Right lobe of liver (tissue), 6 donors: ENCODE measurements at regions not wholly inside any gene's neighbourhood (a gene's known extent, or its start where the extent isn't known, plus 50 kb on each side); places are given as distances from the start of the nearest gene placed in this dataset.
"Not testable (repeated sequence)": the region's sequence is repeated elsewhere in the genome, so short reads cannot be mapped to it uniquely, and the experiment has no call there.

Source experiments
- ATAC-seq, 4 donors: fragments of 200-7000 bp; cut with Tn5 transposase; one replicate each; pipeline ENCODE4 v1.9.1; 2020; ENCODE audit warnings: mild to moderate bottlenecking in 4 of 4, moderate library complexity in 4 of 4
- DNase-seq, 3 donors: peaks; one replicate each; pipeline ENCODE4 v3.0.0-alpha.2; 2020
- H3K27ac ChIP-seq, 3 donors: fragments of 200-600 bp; one replicate each; pipeline ENCODE4 v1.8.0; 2022
- H3K27me3 ChIP-seq, 2 donors: fragments of 200-600 bp; one replicate each; pipeline ENCODE4 v1.8.0; 2022
- H3K36me3 ChIP-seq, 4 donors: fragments of 200-600 bp; sonication (generic) in 1 of 4; one replicate each; pipeline versions ENCODE4 v1.5.1 to v1.8.0; 2017 to 2022; ENCODE audit warnings: control low read depth in 1 of 4
- H3K4me1 ChIP-seq, 4 donors: fragments of 200-600 bp; sonication (generic) in 1 of 4; one replicate each; pipeline versions ENCODE4 v1.5.1 to v1.8.0; 2017 to 2022; ENCODE audit warnings: control low read depth in 1 of 4
- H3K4me3 ChIP-seq, 3 donors: fragments of 200-600 bp; one replicate each; pipeline ENCODE4 v1.8.0; 2022
- H3K9me3 ChIP-seq, 4 donors: fragments of 200-600 bp; sonication (generic) in 1 of 4; one replicate each; pipeline versions ENCODE4 v1.5.1 to v1.8.0; 2017 to 2022; ENCODE audit warnings: control low read depth in 1 of 4
- POLR2A ChIP-seq: fragments of 450-650 bp; IDR thresholded peaks from one replicate; pipeline ENCODE4 v1.6.1; 2017; ENCODE audit warnings: antibody characterized with exemption, mild to moderate bottlenecking
- whole genome bisulfite sequencing: methylation state at CpG from one replicate; pipeline ENCODE4 v1.1.6; 2018; ENCODE audit warnings: low coverage, low lambda C conversion rate; ENCODE audit not compliant: insufficient coverage; ENCODE audit errors: missing lambda C conversion rate; 5-methylcytosine and 5-hydroxymethylcytosine counted together
- intact Hi-C, 2 donors: fragments of 100-400 bp; cut with DNase I; formaldehyde crosslinking; loops; one replicate each; pipeline versions ENCODE4 v1.11.2 to v1.14.1; 2022
- TF ChIP-seq, protein P1 (sequence below), 4 donors: fragments of 200-600 bp in 3 of 4; fragments of 450-650 bp in 1 of 4; IDR thresholded peaks; one replicate each; pipeline versions ENCODE4 v1.5.1 to v1.8.0; 2016 to 2022; ENCODE audit warnings: antibody characterized with exemption in 4 of 4, mild to moderate bottlenecking in 2 of 4
- donor health status: DM: no; HTN: yes; CAD: no.
- donor health status: DM: no; HTN: no; CAD: no.
- donor health status: DM: no; HTN: no; CAD: no.
- donor health status: DM: no; HTN: yes; CAD: no.
- donor health status: DM: no; HTN: yes; CAD: no.

DNA sequence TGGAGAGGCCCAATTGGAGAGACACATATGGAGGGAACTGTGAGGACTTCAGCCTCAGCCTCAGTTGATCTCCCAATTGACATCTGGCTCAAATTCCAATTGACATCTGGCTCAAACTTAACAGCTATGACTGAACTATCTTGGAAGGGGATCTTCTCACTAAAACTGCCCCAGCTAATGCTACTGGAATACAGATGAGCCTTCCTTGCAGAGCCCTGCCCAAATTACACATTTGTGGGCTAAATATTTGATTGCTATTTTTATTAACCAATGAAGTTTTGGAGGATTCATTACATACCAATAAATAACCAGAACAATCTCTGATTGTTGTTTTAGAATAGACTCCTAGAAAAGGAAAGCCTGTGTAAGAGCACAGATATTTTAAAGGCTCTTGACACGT, 189.0 kb upstream of the THUMPD2 start:
- H3K4me3 ChIP-seq: no peak overlapping the region
- ATAC-seq (no peak), DNase-seq (no peak)
- H3K36me3 ChIP-seq: no peaks in the 10 kb centered on the region
- TF ChIP-seq POLR2A: no peak
- TF ChIP-seq, protein P1, sequence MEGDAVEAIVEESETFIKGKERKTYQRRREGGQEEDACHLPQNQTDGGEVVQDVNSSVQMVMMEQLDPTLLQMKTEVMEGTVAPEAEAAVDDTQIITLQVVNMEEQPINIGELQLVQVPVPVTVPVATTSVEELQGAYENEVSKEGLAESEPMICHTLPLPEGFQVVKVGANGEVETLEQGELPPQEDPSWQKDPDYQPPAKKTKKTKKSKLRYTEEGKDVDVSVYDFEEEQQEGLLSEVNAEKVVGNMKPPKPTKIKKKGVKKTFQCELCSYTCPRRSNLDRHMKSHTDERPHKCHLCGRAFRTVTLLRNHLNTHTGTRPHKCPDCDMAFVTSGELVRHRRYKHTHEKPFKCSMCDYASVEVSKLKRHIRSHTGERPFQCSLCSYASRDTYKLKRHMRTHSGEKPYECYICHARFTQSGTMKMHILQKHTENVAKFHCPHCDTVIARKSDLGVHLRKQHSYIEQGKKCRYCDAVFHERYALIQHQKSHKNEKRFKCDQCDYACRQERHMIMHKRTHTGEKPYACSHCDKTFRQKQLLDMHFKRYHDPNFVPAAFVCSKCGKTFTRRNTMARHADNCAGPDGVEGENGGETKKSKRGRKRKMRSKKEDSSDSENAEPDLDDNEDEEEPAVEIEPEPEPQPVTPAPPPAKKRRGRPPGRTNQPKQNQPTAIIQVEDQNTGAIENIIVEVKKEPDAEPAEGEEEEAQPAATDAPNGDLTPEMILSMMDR (IDR thresholded peaks at IDR 0.05): no peak
- WGBS: 9% methylated on average over 1 of the region's 1 CpG
- no peak overlapping the region for H3K27ac ChIP-seq
- no peaks in the 10 kb centered on the region for H3K9me3 ChIP-seq
- no peaks in the 10 kb centered on the region for H3K27me3 ChIP-seq
- no peaks in the 10 kb centered on the region for H3K4me1 ChIP-seq
- intact Hi-C loops: no loop called here

DNA sequence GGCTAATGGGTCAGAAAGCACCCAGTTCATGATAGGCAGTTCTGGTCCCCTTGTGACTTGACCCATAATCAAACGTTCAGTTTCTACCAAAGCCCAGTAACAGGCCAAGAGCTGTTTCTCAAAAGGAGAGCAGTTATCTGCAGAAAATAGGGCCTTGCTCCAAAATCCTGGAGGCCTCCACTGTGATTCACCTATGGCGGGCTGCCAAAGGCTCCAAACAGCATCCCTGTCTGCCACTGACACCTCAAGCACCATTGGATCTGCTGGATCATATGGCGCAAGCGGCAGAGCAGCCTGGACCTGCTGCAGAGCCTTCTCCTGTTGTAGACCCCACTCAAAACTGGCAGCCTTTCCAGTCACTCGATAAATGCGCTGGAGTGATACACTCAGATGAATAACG, 181.6 kb upstream of the THUMPD2 start:
- H3K36me3 ChIP-seq, H3K27me3 ChIP-seq, H3K9me3 ChIP-seq, H3K27ac ChIP-seq, H3K4me3 ChIP-seq, intact Hi-C loops, DNase-seq, ATAC-seq, H3K4me1 ChIP-seq: not testable (repeated sequence)
- WGBS: 50% methylated on average over 5 of the region's 7 CpGs

DNA sequence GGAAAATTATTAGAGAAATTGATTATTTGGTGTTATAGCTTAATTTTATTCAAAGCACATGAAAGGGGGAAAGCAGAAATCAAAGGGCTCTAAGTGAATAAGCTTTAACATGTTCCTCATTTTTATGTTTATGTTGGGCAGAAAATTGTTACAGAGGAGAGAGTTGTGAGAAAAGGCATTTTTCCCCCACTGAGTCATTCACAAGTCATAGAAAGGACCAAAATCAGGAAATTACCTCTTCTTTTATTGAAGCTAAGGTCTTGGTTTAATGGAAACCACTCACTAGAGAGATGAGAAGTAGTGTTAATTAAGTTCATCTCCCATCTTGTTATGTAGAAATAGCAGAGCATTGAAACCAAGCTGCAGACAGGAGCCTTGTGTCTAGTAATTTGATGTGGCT, 175.3 kb upstream of the THUMPD2 start:
- intact Hi-C loops: no loop called here
- Histone ChIP-seq H3K9me3 (no peaks in the 10 kb centered on the region), H3K27me3 (no peaks in the 10 kb centered on the region), H3K36me3 (no peaks in the 10 kb centered on the region), H3K4me1 (no peaks in the 10 kb centered on the region), H3K27ac (no peak overlapping the region), H3K4me3 (no peak overlapping the region)
- ATAC-seq (no peak), DNase-seq (no peak)
- TF ChIP-seq, protein P1 (IDR thresholded peaks at IDR 0.05): no peak
- TF ChIP-seq POLR2A: no peak

DNA sequence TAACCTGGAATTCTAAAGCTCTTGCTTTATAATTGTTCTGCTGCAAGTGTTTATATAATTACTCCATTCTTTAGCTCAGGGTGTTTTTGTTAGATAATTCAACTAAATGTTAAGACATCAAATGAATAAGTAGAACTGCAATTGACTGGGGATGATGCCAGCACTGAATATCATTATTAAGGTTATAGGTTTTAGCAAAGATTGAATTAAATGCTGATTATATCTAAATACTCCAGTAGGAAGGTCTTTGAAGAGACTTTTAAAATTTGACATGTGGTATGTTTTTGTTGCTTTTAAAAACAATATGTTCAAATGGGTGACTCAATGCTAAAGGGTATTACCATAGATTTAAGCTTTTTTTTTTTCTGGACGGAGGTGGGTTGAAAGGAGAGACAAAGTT, 170.1 kb upstream of the THUMPD2 start:
- no peaks in the 10 kb centered on the region for H3K27me3 ChIP-seq
- no peaks in the 10 kb centered on the region for H3K9me3 ChIP-seq
- no peak overlapping the region for H3K4me3 ChIP-seq
- no peak for TF ChIP-seq POLR2A
- TF ChIP-seq, protein P1 (IDR thresholded peaks at IDR 0.05): no peak
- no peak for ATAC-seq
- intact Hi-C loops: no loop called here
- no peaks in the 10 kb centered on the region for H3K36me3 ChIP-seq
- no peaks in the 10 kb centered on the region for H3K4me1 ChIP-seq
- WGBS: 59% methylated on average over 1 of the region's 1 CpG
- H3K27ac ChIP-seq: no peak overlapping the region
- DNase-seq: no peak

DNA sequence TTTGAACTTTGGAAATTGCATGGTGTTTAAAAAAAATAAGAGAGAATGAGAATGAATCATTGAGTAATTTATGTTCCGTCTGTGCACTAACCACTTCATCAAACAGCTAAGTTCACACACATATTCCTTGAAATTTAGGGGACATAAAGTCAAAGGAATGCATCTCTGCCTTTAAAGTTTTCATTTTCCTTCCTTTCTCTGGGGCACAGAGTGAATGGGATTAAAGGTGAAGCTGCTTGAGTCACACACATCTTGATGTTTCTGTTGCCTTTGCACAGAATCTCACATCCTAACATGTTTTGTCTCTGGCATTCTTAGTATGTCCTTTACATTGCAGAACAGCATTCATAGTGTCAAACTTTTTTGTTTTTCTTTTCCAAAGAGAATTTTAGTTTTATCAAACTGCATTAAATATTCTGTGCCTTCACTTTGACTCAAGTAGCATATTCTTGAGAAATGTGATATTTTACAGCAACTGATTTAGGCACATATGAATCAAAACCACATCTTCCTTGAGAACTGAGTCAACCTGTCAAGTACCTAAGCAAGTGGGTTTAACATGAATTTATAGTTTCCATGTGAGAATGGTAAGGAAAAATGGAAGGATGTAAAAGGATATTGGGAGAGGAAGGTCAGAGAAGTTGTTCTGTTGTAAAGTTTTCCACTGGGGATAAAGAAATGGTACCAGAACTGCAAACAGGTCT, 169.1 kb upstream of the THUMPD2 start:
- TF ChIP-seq POLR2A: no peak
- TF ChIP-seq, protein P1 (IDR thresholded peaks at IDR 0.05): no peak
- Histone ChIP-seq H3K4me1 (no peaks in the 10 kb centered on the region), H3K9me3 (no peaks in the 10 kb centered on the region), H3K27ac (no peak overlapping the region), H3K4me3 (no peak overlapping the region), H3K27me3 (no peaks in the 10 kb centered on the region), H3K36me3 (no peaks in the 10 kb centered on the region)
- DNase-seq (no peak), ATAC-seq (no peak)
- intact Hi-C loops: no loop called here
- WGBS: 53% methylated on average over 1 of the region's 1 CpG
